ENCODE measurements at regions not wholly inside any gene's neighbourhood (a gene's known extent, or its start where the extent isn't known, plus 50 kb on each side); places are given as distances from the start of the nearest gene placed in this dataset.

- Histone ChIP-seq H2AFZ (ENCODE audit: low read depth, low read length) (no peak overlapping the region), H2BK5ac (ENCODE audit: low read depth, low read length, poor library complexity, severe bottlenecking) (no peak overlapping the region), H3K79me1 (replicated peaks; ENCODE audit: low read length, poor library complexity, severe bottlenecking) (no peaks in the 10 kb centered on the region), H3K18ac (ENCODE audit: low read depth in 1 of 2, low read length in 2 of 2) (no peak overlapping the region), H2BK12ac (ENCODE audit: low read length in 2 of 2) (no peak overlapping the region), H3K27ac (ENCODE audit: low read length, poor library complexity, severe bottlenecking) (no peak overlapping the region), H3K14ac (ENCODE audit: low read length in 2 of 2) (no peak overlapping the region), H3K27me3 (ENCODE audit: control insufficient read depth in 1 of 2, insufficient read depth in 1 of 2, low read length in 2 of 2) (no peaks in the 10 kb centered on the region), H3K9me3 (ENCODE audit: control insufficient read depth, low read length) (peaks cover 20% of the 10 kb centered on the region), H2BK120ac (ENCODE audit: low read depth, low read length) (no peak overlapping the region), H3K4ac (ENCODE audit: low read depth in 1 of 2, low read length in 2 of 2) (no peak overlapping the region), H4K91ac (ENCODE audit: low read length) (no peak overlapping the region), H3K9ac (ENCODE audit: low read length) (no peak overlapping the region), H3K23ac (ENCODE audit: low read length in 2 of 2) (no peak overlapping the region), H2AK5ac (ENCODE audit: low read length, severe bottlenecking) (no peak overlapping the region), H2BK15ac (ENCODE audit: low read depth, poor library complexity, severe bottlenecking) (no peak overlapping the region), H3K4me1 (ENCODE audit: control insufficient read depth, insufficient read depth, low read depth, low read length) (no peaks in the 10 kb centered on the region), H4K8ac (ENCODE audit: low read length) (no peak overlapping the region), H3K4me3 (ENCODE audit: insufficient read depth in 1 of 2, low read depth in 1 of 2, low read length in 2 of 2) (no peak overlapping the region), H3K4me2 (ENCODE audit: low read length, poor library complexity, severe bottlenecking) (no peak overlapping the region), H3K36me3 (ENCODE audit: control insufficient read depth in 1 of 2, insufficient read depth in 2 of 2, low read depth in 1 of 2, low read length in 2 of 2) (no peaks in the 10 kb centered on the region)
- WGBS, result 41% methylated on average over 2 of the region's 3 CpGs
- DNase-seq, result no peak
Measured at GRCh38 chr11:91470656-91471055, 754.0 kb upstream of the FAT3 start.

- Histone ChIP-seq H3K4me1 (ENCODE audit: control insufficient read depth, insufficient read depth, low read depth, low read length) (no peaks in the 10 kb centered on the region), H3K18ac (ENCODE audit: low read depth in 1 of 2, low read length in 2 of 2) (no peak overlapping the region), H3K4me3 (ENCODE audit: insufficient read depth in 1 of 2, low read depth in 1 of 2, low read length in 2 of 2) (no peak overlapping the region), H3K9me3 (ENCODE audit: control insufficient read depth, low read length) (peaks cover 22% of the 10 kb centered on the region), H2BK12ac (ENCODE audit: low read length in 2 of 2) (no peak overlapping the region), H2BK5ac (ENCODE audit: low read depth, low read length, poor library complexity, severe bottlenecking) (no peak overlapping the region), H3K36me3 (ENCODE audit: control insufficient read depth in 1 of 2, insufficient read depth in 2 of 2, low read depth in 1 of 2, low read length in 2 of 2) (no peaks in the 10 kb centered on the region), H3K14ac (ENCODE audit: low read length in 2 of 2) (no peak overlapping the region), H4K91ac (ENCODE audit: low read length) (no peak overlapping the region), H2AK5ac (ENCODE audit: low read length, severe bottlenecking) (no peak overlapping the region), H3K79me1 (replicated peaks; ENCODE audit: low read length, poor library complexity, severe bottlenecking) (no peaks in the 10 kb centered on the region), H3K27ac (ENCODE audit: low read length, poor library complexity, severe bottlenecking) (no peak overlapping the region), H2AFZ (ENCODE audit: low read depth, low read length) (no peak overlapping the region), H4K8ac (ENCODE audit: low read length) (no peak overlapping the region), H3K9ac (ENCODE audit: low read length) (no peak overlapping the region), H2BK15ac (ENCODE audit: low read depth, poor library complexity, severe bottlenecking) (no peak overlapping the region), H3K4ac (ENCODE audit: low read depth in 1 of 2, low read length in 2 of 2) (no peak overlapping the region), H3K27me3 (ENCODE audit: control insufficient read depth in 1 of 2, insufficient read depth in 1 of 2, low read length in 2 of 2) (no peaks in the 10 kb centered on the region), H2BK120ac (ENCODE audit: low read depth, low read length) (no peak overlapping the region), H3K4me2 (ENCODE audit: low read length, poor library complexity, severe bottlenecking) (no peak overlapping the region), H3K23ac (ENCODE audit: low read length in 2 of 2) (no peak overlapping the region)
- WGBS, result no CpG with 5 or more reads among the region's 1 CpG
- DNase-seq, result no peak
Measured at GRCh38 chr11:91459840-91460239, 764.8 kb upstream of the FAT3 start.

- H4K91ac ChIP-seq (ENCODE audit: low read length), result no peak overlapping the region
- no peaks in the 10 kb centered on the region for H3K4me1 ChIP-seq (ENCODE audit: control insufficient read depth, insufficient read depth, low read depth, low read length)
- H2AFZ ChIP-seq (ENCODE audit: low read depth, low read length), result no peak overlapping the region
- H2BK120ac ChIP-seq (ENCODE audit: low read depth, low read length), result no peak overlapping the region
- H3K4ac ChIP-seq (ENCODE audit: low read depth in 1 of 2, low read length in 2 of 2), result no peak overlapping the region
- no peak overlapping the region for H3K27ac ChIP-seq (ENCODE audit: low read length, poor library complexity, severe bottlenecking)
- H3K36me3 ChIP-seq (ENCODE audit: control insufficient read depth in 1 of 2, insufficient read depth in 2 of 2, low read depth in 1 of 2, low read length in 2 of 2), result no peaks in the 10 kb centered on the region
- 68% methylated on average over 4 of the region's 4 CpGs for WGBS
- no peak overlapping the region for H3K9ac ChIP-seq (ENCODE audit: low read length)
- peak overlapping the region in 1 of 2 experiments; percentile 9 for H3K14ac ChIP-seq (ENCODE audit: low read length in 2 of 2)
- H3K4me3 ChIP-seq (ENCODE audit: insufficient read depth in 1 of 2, low read depth in 1 of 2, low read length in 2 of 2), result no peak overlapping the region
- no peak for DNase-seq
- no peak overlapping the region for H3K23ac ChIP-seq (ENCODE audit: low read length in 2 of 2)
- no peaks in the 10 kb centered on the region for H3K79me1 ChIP-seq (replicated peaks; ENCODE audit: low read length, poor library complexity, severe bottlenecking)
- H3K4me2 ChIP-seq (ENCODE audit: low read length, poor library complexity, severe bottlenecking), result no peak overlapping the region
- no peaks in the 10 kb centered on the region for H3K9me3 ChIP-seq (ENCODE audit: control insufficient read depth, low read length)
- H4K8ac ChIP-seq (ENCODE audit: low read length), result no peak overlapping the region
- no peak overlapping the region for H2AK5ac ChIP-seq (ENCODE audit: low read length, severe bottlenecking)
- H3K18ac ChIP-seq (ENCODE audit: low read depth in 1 of 2, low read length in 2 of 2), result no peak overlapping the region
- no peak overlapping the region for H2BK12ac ChIP-seq (ENCODE audit: low read length in 2 of 2)
- no peaks in the 10 kb centered on the region for H3K27me3 ChIP-seq (ENCODE audit: control insufficient read depth in 1 of 2, insufficient read depth in 1 of 2, low read length in 2 of 2)
- H2BK5ac ChIP-seq (ENCODE audit: low read depth, low read length, poor library complexity, severe bottlenecking), result no peak overlapping the region
- H2BK15ac ChIP-seq (ENCODE audit: low read depth, poor library complexity, severe bottlenecking), result no peak overlapping the region
Measured at GRCh38 chr11:91446267-91446666, 778.4 kb upstream of the FAT3 start.

GRCh38 chr11:91435694-91436395 is 788.8 kb upstream of the FAT3 start:
- no peak overlapping the region for H3K4me2 ChIP-seq (ENCODE audit: low read length, poor library complexity, severe bottlenecking)
- no peak overlapping the region for H3K27ac ChIP-seq (ENCODE audit: low read length, poor library complexity, severe bottlenecking)
- H3K4ac ChIP-seq (ENCODE audit: low read depth in 1 of 2, low read length in 2 of 2), result no peak overlapping the region
- no peak overlapping the region for H2BK120ac ChIP-seq (ENCODE audit: low read depth, low read length)
- H2AFZ ChIP-seq (ENCODE audit: low read depth, low read length), result no peak overlapping the region
- no peak overlapping the region for H3K14ac ChIP-seq (ENCODE audit: low read length in 2 of 2)
- no peaks in the 10 kb centered on the region for H3K27me3 ChIP-seq (ENCODE audit: control insufficient read depth in 1 of 2, insufficient read depth in 1 of 2, low read length in 2 of 2)
- H3K36me3 ChIP-seq (ENCODE audit: control insufficient read depth in 1 of 2, insufficient read depth in 2 of 2, low read depth in 1 of 2, low read length in 2 of 2), result no peaks in the 10 kb centered on the region
- H2BK15ac ChIP-seq (ENCODE audit: low read depth, poor library complexity, severe bottlenecking), result no peak overlapping the region
- H3K4me3 ChIP-seq (ENCODE audit: insufficient read depth in 1 of 2, low read depth in 1 of 2, low read length in 2 of 2), result no peak overlapping the region
- no peaks in the 10 kb centered on the region for H3K79me1 ChIP-seq (replicated peaks; ENCODE audit: low read length, poor library complexity, severe bottlenecking)
- no peaks in the 10 kb centered on the region for H3K4me1 ChIP-seq (ENCODE audit: control insufficient read depth, insufficient read depth, low read depth, low read length)
- 65% methylated on average over 7 of the region's 7 CpGs for WGBS
- no peak overlapping the region for H3K9ac ChIP-seq (ENCODE audit: low read length)
- H3K18ac ChIP-seq (ENCODE audit: low read depth in 1 of 2, low read length in 2 of 2), result no peak overlapping the region
- no peak overlapping the region for H3K23ac ChIP-seq (ENCODE audit: low read length in 2 of 2)
- no peak for DNase-seq
- no peak overlapping the region for H2BK5ac ChIP-seq (ENCODE audit: low read depth, low read length, poor library complexity, severe bottlenecking)
- H4K91ac ChIP-seq (ENCODE audit: low read length), result no peak overlapping the region
- no peak overlapping the region for H2AK5ac ChIP-seq (ENCODE audit: low read length, severe bottlenecking)
- H3K9me3 ChIP-seq (ENCODE audit: control insufficient read depth, low read length), result peaks cover 4% of the 10 kb centered on the region
- H2BK12ac ChIP-seq (ENCODE audit: low read length in 2 of 2), result no peak overlapping the region
- no peak overlapping the region for H4K8ac ChIP-seq (ENCODE audit: low read length)

All from mesenchymal stem cell (in vitro differentiated cells and primary cell).